ENCODE measurements at regions not wholly inside any gene's neighbourhood (a gene's known extent, or its start where the extent isn't known, plus 50 kb on each side); places are given as distances from the start of the nearest gene placed in this dataset.

- H3K27ac Mint-ChIP-seq, result no peak overlapping the region
- H3K27me3 Mint-ChIP-seq, result peaks cover 33% of the 10 kb centered on the region
- no peaks in the 10 kb centered on the region for H3K4me1 Mint-ChIP-seq (ENCODE audit: low read depth)
- H3K4me3 Mint-ChIP-seq, result no peak overlapping the region
- H3K9me3 Mint-ChIP-seq, result no peaks in the 10 kb centered on the region
- H3K36me3 Mint-ChIP-seq (ENCODE audit: low read depth), result no peaks in the 10 kb centered on the region
Measured at GRCh38 chr3:126274735-126275619, 82.2 kb downstream of the KLF15 start.

GRCh38 chr3:126270145-126270811 is 86.9 kb downstream of the KLF15 start:
- Mint-ChIP-seq H3K27me3 (peaks cover 29% of the 10 kb centered on the region), H3K9me3 (no peaks in the 10 kb centered on the region), H3K27ac (no peak overlapping the region), H3K36me3 (ENCODE audit: low read depth) (no peaks in the 10 kb centered on the region), H3K4me3 (no peak overlapping the region), H3K4me1 (ENCODE audit: low read depth) (no peaks in the 10 kb centered on the region)

- Mint-ChIP-seq H3K4me1 (ENCODE audit: low read depth) (no peaks in the 10 kb centered on the region), H3K27ac (no peak overlapping the region), H3K9me3 (no peaks in the 10 kb centered on the region), H3K4me3 (no peak overlapping the region), H3K36me3 (ENCODE audit: low read depth) (no peaks in the 10 kb centered on the region), H3K27me3 (peaks cover 29% of the 10 kb centered on the region)
Measured at GRCh38 chr3:126269354-126269753, 87.9 kb downstream of the KLF15 start.

- H3K36me3 Mint-ChIP-seq (ENCODE audit: low read depth), result no peaks in the 10 kb centered on the region
- no peak overlapping the region for H3K4me3 Mint-ChIP-seq
- H3K4me1 Mint-ChIP-seq (ENCODE audit: low read depth), result no peaks in the 10 kb centered on the region
- no peaks in the 10 kb centered on the region for H3K9me3 Mint-ChIP-seq
- H3K27ac Mint-ChIP-seq, result no peak overlapping the region
- peaks cover 29% of the 10 kb centered on the region for H3K27me3 Mint-ChIP-seq
Measured at GRCh38 chr3:126268866-126269265, 88.3 kb downstream of the KLF15 start.

- Mint-ChIP-seq H3K27me3 (peaks cover 24% of the 10 kb centered on the region), H3K27ac (no peak overlapping the region), H3K4me1 (ENCODE audit: low read depth) (no peaks in the 10 kb centered on the region), H3K9me3 (no peaks in the 10 kb centered on the region), H3K4me3 (no peak overlapping the region), H3K36me3 (ENCODE audit: low read depth) (no peaks in the 10 kb centered on the region)
Measured at GRCh38 chr3:126267976-126268615, 87.7 kb upstream of the ALDH1L1 start.

GRCh38 chr3:126267169-126267975 is 87.0 kb upstream of the ALDH1L1 start:
- Mint-ChIP-seq H3K27ac (no peak overlapping the region), H3K36me3 (ENCODE audit: low read depth) (no peaks in the 10 kb centered on the region), H3K27me3 (peaks cover 22% of the 10 kb centered on the region), H3K4me1 (ENCODE audit: low read depth) (no peaks in the 10 kb centered on the region), H3K9me3 (no peaks in the 10 kb centered on the region), H3K4me3 (no peak overlapping the region)

- Mint-ChIP-seq H3K9me3 (no peaks in the 10 kb centered on the region), H3K4me3 (no peak overlapping the region), H3K27ac (no peak overlapping the region), H3K27me3 (peaks cover 22% of the 10 kb centered on the region), H3K4me1 (ENCODE audit: low read depth) (no peaks in the 10 kb centered on the region), H3K36me3 (ENCODE audit: low read depth) (no peaks in the 10 kb centered on the region)
Measured at GRCh38 chr3:126266850-126267168, 86.4 kb upstream of the ALDH1L1 start.

- Mint-ChIP-seq H3K36me3 (ENCODE audit: low read depth) (no peaks in the 10 kb centered on the region), H3K27me3 (peaks cover 21% of the 10 kb centered on the region), H3K9me3 (no peaks in the 10 kb centered on the region)
Measured at GRCh38 chr3:126266291-126266840, 86.0 kb upstream of the ALDH1L1 start.

GRCh38 chr3:126264952-126265351 is 84.6 kb upstream of the ALDH1L1 start:
- Mint-ChIP-seq H3K9me3 (no peaks in the 10 kb centered on the region), H3K27me3 (peaks cover 18% of the 10 kb centered on the region), H3K4me1 (ENCODE audit: low read depth) (no peaks in the 10 kb centered on the region), H3K27ac (no peak overlapping the region), H3K4me3 (no peak overlapping the region), H3K36me3 (ENCODE audit: low read depth) (no peaks in the 10 kb centered on the region)

More at GRCh38 chr3:126266291-126266840, 86.0 kb upstream of the ALDH1L1 start:
- Mint-ChIP-seq H3K4me3 (no peak overlapping the region), H3K27ac (no peak overlapping the region), H3K4me1 (ENCODE audit: low read depth) (no peaks in the 10 kb centered on the region)

- H3K4me1 Mint-ChIP-seq (ENCODE audit: low read depth), result no peaks in the 10 kb centered on the region
- no peaks in the 10 kb centered on the region for H3K36me3 Mint-ChIP-seq (ENCODE audit: low read depth)
- H3K27ac Mint-ChIP-seq, result no peak overlapping the region
- peaks cover 16% of the 10 kb centered on the region for H3K27me3 Mint-ChIP-seq
- H3K4me3 Mint-ChIP-seq, result no peak overlapping the region
- H3K9me3 Mint-ChIP-seq, result no peaks in the 10 kb centered on the region
Measured at GRCh38 chr3:126264381-126264780, 84.0 kb upstream of the ALDH1L1 start.

- Mint-ChIP-seq H3K4me3 (no peak overlapping the region), H3K36me3 (ENCODE audit: low read depth) (no peaks in the 10 kb centered on the region), H3K9me3 (no peaks in the 10 kb centered on the region), H3K27me3 (peaks cover 13% of the 10 kb centered on the region), H3K4me1 (ENCODE audit: low read depth) (no peaks in the 10 kb centered on the region), H3K27ac (no peak overlapping the region)
Measured at GRCh38 chr3:126263971-126264370, 83.6 kb upstream of the ALDH1L1 start.

- no peak overlapping the region for H3K4me3 Mint-ChIP-seq
- no peaks in the 10 kb centered on the region for H3K4me1 Mint-ChIP-seq (ENCODE audit: low read depth)
- no peaks in the 10 kb centered on the region for H3K36me3 Mint-ChIP-seq (ENCODE audit: low read depth)
- H3K27ac Mint-ChIP-seq, result no peak overlapping the region
- H3K27me3 Mint-ChIP-seq, result peaks cover 13% of the 10 kb centered on the region
- no peaks in the 10 kb centered on the region for H3K9me3 Mint-ChIP-seq
Measured at GRCh38 chr3:126263539-126263938, 83.2 kb upstream of the ALDH1L1 start.

- Mint-ChIP-seq H3K4me1 (ENCODE audit: low read depth) (no peaks in the 10 kb centered on the region), H3K4me3 (no peak overlapping the region)
Measured at GRCh38 chr3:126262227-126262626, 81.8 kb upstream of the ALDH1L1 start.

GRCh38 chr3:126261037-126261436 is 80.7 kb upstream of the ALDH1L1 start:
- H3K27me3 Mint-ChIP-seq, result peaks cover under 1% of the 10 kb centered on the region
- H3K4me3 Mint-ChIP-seq, result no peak overlapping the region
- H3K36me3 Mint-ChIP-seq (ENCODE audit: low read depth), result no peaks in the 10 kb centered on the region
- H3K4me1 Mint-ChIP-seq (ENCODE audit: low read depth), result no peaks in the 10 kb centered on the region
- H3K9me3 Mint-ChIP-seq, result no peaks in the 10 kb centered on the region
- no peak overlapping the region for H3K27ac Mint-ChIP-seq

More at GRCh38 chr3:126262227-126262626, 81.8 kb upstream of the ALDH1L1 start:
- Mint-ChIP-seq H3K27me3 (peaks cover 5% of the 10 kb centered on the region), H3K27ac (no peak overlapping the region), H3K9me3 (no peaks in the 10 kb centered on the region), H3K36me3 (ENCODE audit: low read depth) (no peaks in the 10 kb centered on the region)
